ENCODE measurements at regions not wholly inside any gene's neighbourhood (a gene's known extent, or its start where the extent isn't known, plus 50 kb on each side); places are given as distances from the start of the nearest gene placed in this dataset.

DNA sequence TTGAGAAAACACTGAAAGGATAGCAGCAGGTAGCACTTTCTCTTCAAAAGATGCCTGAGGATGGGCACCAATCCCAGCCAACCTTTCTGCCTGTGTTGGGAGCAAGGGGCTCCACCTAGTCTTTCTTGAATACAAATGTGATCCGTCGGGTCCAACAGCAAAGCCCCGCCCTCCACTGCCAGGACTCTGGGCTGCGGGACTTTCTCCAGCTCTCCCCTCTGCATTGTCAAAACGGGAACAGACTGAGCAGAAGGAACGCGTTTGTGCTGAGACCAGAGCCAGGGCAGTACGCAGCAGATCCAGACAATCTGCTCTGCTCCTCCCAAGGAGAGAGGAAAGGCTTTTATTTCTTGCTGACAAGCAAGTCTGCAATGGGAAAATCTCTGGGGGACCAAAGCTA is 139.7 kb downstream of the SEC61B start:
- in situ Hi-C loops (cut with HindIII; ENCODE audit: extremely low pct_ligation_motif_present, low pct_unique_long_range_greater_than_20kb): no loop called here
- ATAC-seq: peak; percentile 46
- CTCF ChIA-PET (ENCODE audit: low intra/inter-chr PET ratio, low total read pairs): no interaction called here

DNA sequence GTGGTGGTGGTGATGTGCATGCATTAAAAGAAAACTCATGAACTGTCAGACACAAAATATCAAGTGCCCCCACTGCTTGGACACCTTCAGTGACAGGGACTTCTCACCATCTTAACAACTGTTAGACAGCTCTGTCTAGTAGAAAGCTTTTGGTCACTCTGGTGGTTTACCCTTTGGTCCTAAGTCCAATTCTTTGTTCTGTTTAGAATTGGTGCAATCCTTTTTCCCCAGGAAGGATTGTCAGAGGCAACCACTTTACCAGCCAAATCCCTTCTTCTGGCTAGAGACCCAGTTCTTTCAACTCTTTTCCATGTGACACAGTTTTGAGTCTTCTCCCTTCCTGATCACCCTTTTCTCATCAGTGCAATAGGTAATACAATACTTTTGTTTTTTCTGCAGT is 140.2 kb downstream of the SEC61B start:
- ATAC-seq (peak; percentile 45), DNase-seq (ENCODE audit: low spot score) (no peak), FAIRE-seq (no peak)
- TF ChIP-seq, protein P1, sequence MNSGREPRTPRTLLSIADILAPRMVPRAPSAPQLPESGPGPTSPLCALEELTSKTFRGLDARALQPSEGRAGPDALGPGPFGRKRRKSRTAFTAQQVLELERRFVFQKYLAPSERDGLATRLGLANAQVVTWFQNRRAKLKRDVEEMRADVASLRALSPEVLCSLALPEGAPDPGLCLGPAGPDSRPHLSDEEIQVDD (CRISPR knock-in tag; IDR thresholded peaks at IDR 0.05; ENCODE audit: borderline replicate concordance): no peak
- no peak for TF ChIP-seq PHB2 (IDR thresholded peaks at IDR 0.05; ENCODE audit: partially characterized antibody)
- TF ChIP-seq KLF15 (CRISPR knock-in tag; IDR thresholded peaks at IDR 0.05; ENCODE audit: borderline replicate concordance): no peak
- TF ChIP-seq, protein P2, sequence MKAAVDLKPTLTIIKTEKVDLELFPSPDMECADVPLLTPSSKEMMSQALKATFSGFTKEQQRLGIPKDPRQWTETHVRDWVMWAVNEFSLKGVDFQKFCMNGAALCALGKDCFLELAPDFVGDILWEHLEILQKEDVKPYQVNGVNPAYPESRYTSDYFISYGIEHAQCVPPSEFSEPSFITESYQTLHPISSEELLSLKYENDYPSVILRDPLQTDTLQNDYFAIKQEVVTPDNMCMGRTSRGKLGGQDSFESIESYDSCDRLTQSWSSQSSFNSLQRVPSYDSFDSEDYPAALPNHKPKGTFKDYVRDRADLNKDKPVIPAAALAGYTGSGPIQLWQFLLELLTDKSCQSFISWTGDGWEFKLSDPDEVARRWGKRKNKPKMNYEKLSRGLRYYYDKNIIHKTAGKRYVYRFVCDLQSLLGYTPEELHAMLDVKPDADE (CRISPR knock-in tag; IDR thresholded peaks at IDR 0.05): no peak
- no peak for TF ChIP-seq ZNF331 (CRISPR knock-in tag; IDR thresholded peaks at IDR 0.05)
- TF ChIP-seq FOSL1 (CRISPR knock-in tag; IDR thresholded peaks at IDR 0.05; ENCODE audit: borderline replicate concordance): no peak
- TF ChIP-seq RAD51 (IDR thresholded peaks at IDR 0.05; ENCODE audit: borderline replicate concordance): no peak
- TF ChIP-seq ZNF33B (CRISPR knock-in tag; IDR thresholded peaks at IDR 0.05): no peak
- no peak for TF ChIP-seq ZNF367 (CRISPR knock-in tag; IDR thresholded peaks at IDR 0.05; ENCODE audit: borderline replicate concordance)
- no peak for TF ChIP-seq MED8 (CRISPR knock-in tag; IDR thresholded peaks at IDR 0.05; ENCODE audit: insufficient replicate concordance)
- TF ChIP-seq SATB2 (CRISPR knock-in tag; IDR thresholded peaks at IDR 0.05): no peak
- no peak for TF ChIP-seq GPN1 (CRISPR knock-in tag; IDR thresholded peaks at IDR 0.05; ENCODE audit: borderline replicate concordance)
- TF ChIP-seq ZNF282 (IDR thresholded peaks at IDR 0.05; ENCODE audit: partially characterized antibody): no peak
- no peaks in the 10 kb centered on the region for H4K20me1 ChIP-seq (ENCODE audit: insufficient read depth, low read length)
- H3K27me3 ChIP-seq (ENCODE audit: control insufficient read depth in 1 of 2, insufficient read depth in 2 of 2, low read length in 2 of 2): peaks cover 0 to 15% of the 10 kb centered on the region in 2 experiments; a peak in 1 of 5 replicates
- H3K9me3 ChIP-seq (ENCODE audit: low read length): no peaks in the 10 kb centered on the region
- in situ Hi-C loops (cut with HindIII; ENCODE audit: extremely low pct_ligation_motif_present, low pct_unique_long_range_greater_than_20kb) (no loop called here), intact Hi-C loops (cut with micrococcal nuclease; ENCODE audit: unreplicated experiment) (no loop called here)
- H2AFZ ChIP-seq (ENCODE audit: low read length): no peak overlapping the region
- H3K4me2 ChIP-seq (ENCODE audit: low read depth, low read length): no peak overlapping the region
- H3K27ac ChIP-seq (ENCODE audit: extremely low read length, insufficient read depth, low read length): no peak overlapping the region
- no peaks in the 10 kb centered on the region for H3K36me3 ChIP-seq (replicated peaks in 1 of 2; ENCODE audit: control insufficient read depth in 1 of 2, insufficient read depth in 2 of 2, low read length in 2 of 2)
- H3K4me1 ChIP-seq (ENCODE audit: insufficient read depth, low read length): 0 out of 2 replicates have a peak, but pooled peaks cover 4% of the 10 kb centered on the region
- BruUV-seq (replicated peaks): no TSS peak
- no peaks in the 10 kb centered on the region for H3K79me2 ChIP-seq (ENCODE audit: insufficient read depth, low read length)
- H3K4me3 ChIP-seq (replicated peaks in 1 of 3; ENCODE audit: insufficient read depth in 1 of 3, low read depth in 2 of 3, low read length in 3 of 3): no peak overlapping the region
- H3K9ac ChIP-seq (ENCODE audit: insufficient read depth, low read depth, low read length): no peak overlapping the region
- ChIA-PET CTCF (ENCODE audit: low intra/inter-chr PET ratio, low total read pairs) (no interaction called here), POLR2A (no interaction called here)

More for the DNA sequence above, 139.7 kb downstream of the SEC61B start:
- WGBS (ENCODE audit: low lambda C conversion rate): 10% methylated on average over 6 of the region's 8 CpGs
- intact Hi-C loops (cut with micrococcal nuclease; ENCODE audit: unreplicated experiment): no loop called here
- H3K9me3 ChIP-seq (ENCODE audit: low read length): no peaks in the 10 kb centered on the region
- H3K27ac ChIP-seq (ENCODE audit: extremely low read length, insufficient read depth, low read length): no peak overlapping the region
- H3K4me2 ChIP-seq (ENCODE audit: low read depth, low read length): no peak overlapping the region
- no peak for DNase-seq (ENCODE audit: low spot score)
- H3K9ac ChIP-seq (ENCODE audit: insufficient read depth, low read depth, low read length): no peak overlapping the region
- no peaks in the 10 kb centered on the region for H3K36me3 ChIP-seq (replicated peaks in 1 of 2; ENCODE audit: control insufficient read depth in 1 of 2, insufficient read depth in 2 of 2, low read length in 2 of 2)
- no peaks in the 10 kb centered on the region for H3K79me2 ChIP-seq (ENCODE audit: insufficient read depth, low read length)
- no peaks in the 10 kb centered on the region for H4K20me1 ChIP-seq (ENCODE audit: insufficient read depth, low read length)
- peaks cover 0 to 13% of the 10 kb centered on the region in 2 experiments; a peak in 1 of 5 replicates for H3K27me3 ChIP-seq (ENCODE audit: control insufficient read depth in 1 of 2, insufficient read depth in 2 of 2, low read length in 2 of 2)
- H3K4me3 ChIP-seq (replicated peaks in 1 of 3; ENCODE audit: insufficient read depth in 1 of 3, low read depth in 2 of 3, low read length in 3 of 3): no peak overlapping the region
- H2AFZ ChIP-seq (ENCODE audit: low read length): no peak overlapping the region
- H3K4me1 ChIP-seq (ENCODE audit: insufficient read depth, low read length): 0 out of 2 replicates have a peak, but pooled peaks cover 4% of the 10 kb centered on the region
- FAIRE-seq: no peak
- POLR2A ChIA-PET: no interaction called here
- no TSS peak for BruUV-seq (replicated peaks)
- no peak for TF ChIP-seq PAF1 (CRISPR knock-in tag; IDR thresholded peaks at IDR 0.05)
